Aorta (tissue), 5 donors: ENCODE measurements at regions not wholly inside any gene's neighbourhood (a gene's known extent, or its start where the extent isn't known, plus 50 kb on each side); places are given as distances from the start of the nearest gene placed in this dataset.
A peak's percentile ranks its signal among the peaks of the same experiment; 100 is the strongest.
"Not testable (repeated sequence)": the region's sequence is repeated elsewhere in the genome, so short reads cannot be mapped to it uniquely, and the experiment has no call there.

Experiments
- ATAC-seq: fragments of 200-7000 bp; cut with Tn5 transposase; one replicate; pipeline ENCODE4 v1.9.1; 2022; ENCODE audit warnings: moderate library complexity; ENCODE audit not compliant: low FRiP score
- DNase-seq, 2 donors: peaks; one replicate each; pipeline ENCODE4 v3.0.0-alpha.2; 2020
- H3K27ac ChIP-seq, 2 donors: one replicate each; pipeline ENCODE4 v1.5.1; 2013; ENCODE audit warnings: low read length in 2 of 2, mild to moderate bottlenecking in 2 of 2, moderate library complexity in 2 of 2, control low read depth in 1 of 2, inconsistent platforms in 1 of 2, low read depth in 1 of 2
- H3K27me3 ChIP-seq, 2 donors: one replicate each; pipeline ENCODE4 v1.6.1; 2013; ENCODE audit warnings: control low read depth in 1 of 2, low read length in 1 of 2, mild to moderate bottlenecking in 1 of 2, moderate library complexity in 1 of 2; ENCODE audit not compliant: insufficient read depth in 2 of 2, control insufficient read depth in 1 of 2
- H3K36me3 ChIP-seq, 2 donors: one replicate each; pipeline ENCODE4 v1.6.1; 2013; ENCODE audit warnings: control low read depth in 1 of 2, low read length in 1 of 2, mild to moderate bottlenecking in 1 of 2; ENCODE audit not compliant: insufficient read depth in 2 of 2, control insufficient read depth in 1 of 2
- H3K4me1 ChIP-seq, 2 donors: one replicate each; pipeline ENCODE4 v1.6.1; 2013; ENCODE audit warnings: low read length in 2 of 2, control low read depth in 1 of 2, mild to moderate bottlenecking in 1 of 2, moderate library complexity in 1 of 2; ENCODE audit not compliant: insufficient read depth in 2 of 2, control insufficient read depth in 1 of 2
- H3K4me3 ChIP-seq, 2 donors: one replicate each; pipeline ENCODE4 v1.5.1; 2013; ENCODE audit warnings: low read length in 2 of 2, control low read depth in 1 of 2, mild to moderate bottlenecking in 1 of 2
- H3K9me3 ChIP-seq: one replicate; pipeline ENCODE4 v1.6.1; 2013; ENCODE audit warnings: mild to moderate bottlenecking, low read length; ENCODE audit not compliant: control insufficient read depth
- WGBS, 2 donors: extraction: QIAGEN DNeasy Blood & Tissue Kit; methylation state at CpG; one replicate each; pipeline ENCODE4 v1.1.7; 2013; 5-methylcytosine and 5-hydroxymethylcytosine counted together
- intact Hi-C, 2 donors: fragments of 100-400 bp; cut with DNase I; formaldehyde crosslinking; loops; one replicate each; pipeline versions ENCODE4 v1.14.2 to v1.15.0; 2022
- donor health status: healthy with polysubstance abuse.
- donor health status: Bipolar disorder and iron deficiency.
- donor health status: DM: no; HTN: no; CAD: no.
- donor health status: DM: no; HTN: no; CAD: no.
- donor health status: DM: yes; HTN: yes; CAD: no.

- H3K36me3 ChIP-seq: no peaks in the 10 kb centered on the region
- no peaks in the 10 kb centered on the region for H3K27me3 ChIP-seq
- intact Hi-C loops: no loop called here
- 96 to 97% methylated on average over 10 of the region's 10 CpGs for WGBS, 2 donors
- no peak overlapping the region for H3K4me3 ChIP-seq
- DNase-seq: no peak
- ATAC-seq: peak; percentile 41
- H3K4me1 ChIP-seq: no peaks in the 10 kb centered on the region
- no peak overlapping the region for H3K27ac ChIP-seq
- no peaks in the 10 kb centered on the region for H3K9me3 ChIP-seq
Observed at GRCh38 chr3:145427355-145427754, 733.6 kb downstream of the PLOD2 start.

GRCh38 chr3:145429546-145429945 is 731.4 kb downstream of the PLOD2 start:
- DNase-seq (no peak), ATAC-seq (no peak)
- no peaks in the 10 kb centered on the region for H3K9me3 ChIP-seq
- no peaks in the 10 kb centered on the region for H3K27me3 ChIP-seq
- no peaks in the 10 kb centered on the region for H3K4me1 ChIP-seq
- 56 to 60% methylated on average over 2 of the region's 2 CpGs for WGBS, 2 donors
- no peak overlapping the region for H3K27ac ChIP-seq
- intact Hi-C loops: no loop called here
- no peaks in the 10 kb centered on the region for H3K36me3 ChIP-seq
- H3K4me3 ChIP-seq: no peak overlapping the region

GRCh38 chr3:145448436-145448835 is 712.5 kb downstream of the PLOD2 start:
- WGBS, 2 donors: 92 to 96% methylated on average over 3 of the region's 3 CpGs
- Histone ChIP-seq H3K36me3 (no peaks in the 10 kb centered on the region), H3K27me3 (no peaks in the 10 kb centered on the region), H3K27ac (no peak overlapping the region), H3K4me3 (no peak overlapping the region), H3K9me3 (no peaks in the 10 kb centered on the region), H3K4me1 (no peaks in the 10 kb centered on the region)
- DNase-seq (no peak), ATAC-seq (no peak)
- intact Hi-C loops: no loop called here

GRCh38 chr3:145450018-145450682 is 710.8 kb downstream of the PLOD2 start:
- DNase-seq: no peak
- H3K4me3 ChIP-seq: no peak overlapping the region
- no peak for ATAC-seq
- H3K27ac ChIP-seq: no peak overlapping the region
- intact Hi-C loops: no loop called here
- no peaks in the 10 kb centered on the region for H3K9me3 ChIP-seq
- H3K4me1 ChIP-seq: no peaks in the 10 kb centered on the region
- no peaks in the 10 kb centered on the region for H3K36me3 ChIP-seq
- H3K27me3 ChIP-seq: no peaks in the 10 kb centered on the region

- Histone ChIP-seq H3K4me1 (no peaks in the 10 kb centered on the region), H3K27ac (no peak overlapping the region), H3K4me3 (no peak overlapping the region), H3K27me3 (no peaks in the 10 kb centered on the region), H3K9me3 (no peaks in the 10 kb centered on the region), H3K36me3 (no peaks in the 10 kb centered on the region)
- WGBS, 2 donors: 32 to 39% methylated on average over 6 of the region's 6 CpGs
- ATAC-seq: no peak
- DNase-seq: no peak
- intact Hi-C loops: no loop called here
Observed at GRCh38 chr3:145457825-145458552, 703.0 kb downstream of the PLOD2 start.

- H3K4me3 ChIP-seq, H3K9me3 ChIP-seq, H3K27ac ChIP-seq, H3K27me3 ChIP-seq, intact Hi-C loops, H3K4me1 ChIP-seq, H3K36me3 ChIP-seq, DNase-seq, ATAC-seq: not testable (repeated sequence)
- WGBS, 2 donors: 100% methylated on average over 1 of the region's 1 CpG
Observed at GRCh38 chr3:145459681-145460080, 701.3 kb downstream of the PLOD2 start.

- intact Hi-C loops: no loop called here
- Histone ChIP-seq H3K36me3 (no peaks in the 10 kb centered on the region), H3K27ac (no peak overlapping the region), H3K27me3 (no peaks in the 10 kb centered on the region), H3K9me3 (no peaks in the 10 kb centered on the region), H3K4me1 (no peaks in the 10 kb centered on the region), H3K4me3 (no peak overlapping the region)
- ATAC-seq (no peak), DNase-seq (no peak)
- 86 to 88% methylated on average over 3 of the region's 3 CpGs for WGBS, 2 donors
Observed at GRCh38 chr3:145471976-145472375, 689.0 kb downstream of the PLOD2 start.

- H3K27me3 ChIP-seq, H3K4me1 ChIP-seq, H3K4me3 ChIP-seq, H3K36me3 ChIP-seq, intact Hi-C loops, H3K9me3 ChIP-seq, DNase-seq, ATAC-seq, H3K27ac ChIP-seq: not testable (repeated sequence)
- WGBS, 2 donors: 92 to 95% methylated on average over 10 to 19 of the region's 25 CpGs
Observed at GRCh38 chr3:145482735-145483134, 678.2 kb downstream of the PLOD2 start.

- Histone ChIP-seq H3K4me3 (no peak overlapping the region), H3K27me3 (no peaks in the 10 kb centered on the region), H3K9me3 (no peaks in the 10 kb centered on the region), H3K27ac (no peak overlapping the region), H3K4me1 (no peaks in the 10 kb centered on the region), H3K36me3 (no peaks in the 10 kb centered on the region)
- WGBS, 2 donors: 84 to 88% methylated on average over 3 of the region's 3 CpGs
- intact Hi-C loops: no loop called here
- ATAC-seq (no peak), DNase-seq (no peak)
Observed at GRCh38 chr3:145483992-145484391, 677.0 kb downstream of the PLOD2 start.
